ENCODE measurements at regions not wholly inside any gene's neighbourhood (a gene's known extent, or its start where the extent isn't known, plus 50 kb on each side); places are given as distances from the start of the nearest gene placed in this dataset.

DNA sequence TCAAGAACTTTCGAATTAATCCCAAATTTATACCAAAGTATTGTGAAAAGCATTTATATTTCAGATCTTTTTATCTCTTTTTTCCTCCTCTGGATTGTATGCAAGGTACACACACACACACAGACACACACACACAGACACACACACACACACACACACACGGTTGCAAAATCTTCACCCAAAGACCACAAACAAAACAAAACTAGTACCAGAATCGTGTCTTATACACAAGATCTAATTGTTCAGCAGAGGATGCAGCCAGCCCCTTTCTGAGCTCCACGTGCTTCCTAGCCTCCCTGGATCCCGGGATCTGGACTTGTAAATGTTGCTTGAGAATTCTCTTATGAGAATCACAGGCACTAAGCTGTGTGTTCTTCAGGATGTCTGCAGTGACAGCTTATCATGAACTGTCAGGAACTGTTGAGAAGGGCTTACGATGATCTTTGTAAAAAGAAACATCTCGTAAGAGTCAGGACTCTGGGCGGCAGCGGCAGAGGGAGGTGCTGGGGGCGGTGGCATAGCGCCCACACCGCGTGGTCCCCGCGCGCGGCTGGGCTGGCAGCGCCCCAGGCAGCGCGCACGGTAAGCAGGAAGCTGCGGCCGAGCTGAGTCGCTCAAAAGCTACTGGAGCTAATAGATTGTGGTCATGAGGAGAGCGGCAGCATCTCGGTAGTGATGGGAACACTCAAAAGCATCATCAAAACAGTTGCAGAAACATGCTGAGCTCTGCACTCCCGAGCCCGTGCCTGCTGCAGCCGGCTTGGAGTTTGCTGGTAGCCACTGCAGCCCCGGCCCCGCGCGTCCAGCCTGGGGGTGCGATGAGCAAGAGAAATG is 277.6 kb downstream of the GATA3 start (continued):
- TF ChIP-seq JUN (IDR thresholded peaks at IDR 0.05): no peak
- no peak for TF ChIP-seq KDM1A (IDR thresholded peaks at IDR 0.05; ENCODE audit: low read depth)
- no peak for TF ChIP-seq FOXS1 (CRISPR knock-in tag; IDR thresholded peaks at IDR 0.05)
- TF ChIP-seq CHD4 (IDR thresholded peaks at IDR 0.05; ENCODE audit: borderline replicate concordance): no peak
- TF ChIP-seq HOXA7 (CRISPR knock-in tag; IDR thresholded peaks at IDR 0.05): no peak
- no peak for TF ChIP-seq RNF2 (IDR thresholded peaks at IDR 0.05; ENCODE audit: borderline replicate concordance, low read depth)
- no peak for TF ChIP-seq RCOR1 (IDR thresholded peaks at IDR 0.05; ENCODE audit: low read depth, low read length)
- TF ChIP-seq PHF8 (IDR thresholded peaks at IDR 0.05; ENCODE audit: borderline replicate concordance, low read depth): no peak
- 0 out of 5 replicates have a peak, but pooled peaks of 1 of the 2 experiments have one; percentile 18 for TF ChIP-seq RAD21 (conservative IDR thresholded peaks at IDR 0.05 in 1 of 2, IDR thresholded peaks at IDR 0.05 in 1 of 2)
- TF ChIP-seq NFE2L2 (conservative IDR thresholded peaks at IDR 0.05; ENCODE audit: low read length): no peak
- no peak for TF ChIP-seq HOXB13 (CRISPR knock-in tag; IDR thresholded peaks at IDR 0.05; ENCODE audit: low read depth)
- TF ChIP-seq HOXB5 (CRISPR knock-in tag; IDR thresholded peaks at IDR 0.05): no peak
- no peak for TF ChIP-seq FOSL2 (IDR thresholded peaks at IDR 0.05)
- TF ChIP-seq FOSL2 (CRISPR knock-in tag; IDR thresholded peaks at IDR 0.05): no peak
- TF ChIP-seq TP53 (CRISPR knock-in tag; IDR thresholded peaks at IDR 0.05): no peak
- TF ChIP-seq NPAS2 (CRISPR knock-in tag; IDR thresholded peaks at IDR 0.05; ENCODE audit: borderline replicate concordance): no peak
- TF ChIP-seq, protein P1, sequence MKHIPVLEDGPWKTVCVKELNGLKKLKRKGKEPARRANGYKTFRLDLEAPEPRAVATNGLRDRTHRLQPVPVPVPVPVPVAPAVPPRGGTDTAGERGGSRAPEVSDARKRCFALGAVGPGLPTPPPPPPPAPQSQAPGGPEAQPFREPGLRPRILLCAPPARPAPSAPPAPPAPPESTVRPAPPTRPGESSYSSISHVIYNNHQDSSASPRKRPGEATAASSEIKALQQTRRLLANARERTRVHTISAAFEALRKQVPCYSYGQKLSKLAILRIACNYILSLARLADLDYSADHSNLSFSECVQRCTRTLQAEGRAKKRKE (CRISPR knock-in tag; IDR thresholded peaks at IDR 0.05; ENCODE audit: low read depth): no peak
- no peak for TF ChIP-seq KDM5A (IDR thresholded peaks at IDR 0.05)
- TF ChIP-seq ZNF302 (CRISPR knock-in tag; IDR thresholded peaks at IDR 0.05): no peak
- TF ChIP-seq SMC3 (IDR thresholded peaks at IDR 0.05): peak; percentile 25; the same call in 1 of the 3 replicates
- TF ChIP-seq FOSB (CRISPR knock-in tag; IDR thresholded peaks at IDR 0.05): no peak
- TF ChIP-seq RFX5 (IDR thresholded peaks at IDR 0.05): no peak
- TF ChIP-seq EHMT2 (IDR thresholded peaks at IDR 0.05; ENCODE audit: low read depth): no peak
- TF ChIP-seq, protein P2, sequence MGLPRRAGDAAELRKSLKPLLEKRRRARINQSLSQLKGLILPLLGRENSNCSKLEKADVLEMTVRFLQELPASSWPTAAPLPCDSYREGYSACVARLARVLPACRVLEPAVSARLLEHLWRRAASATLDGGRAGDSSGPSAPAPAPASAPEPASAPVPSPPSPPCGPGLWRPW (IDR thresholded peaks at IDR 0.05): no peak
- no peak for TF ChIP-seq ZSCAN20 (CRISPR knock-in tag; IDR thresholded peaks at IDR 0.05)
- TF ChIP-seq CBX8 (IDR thresholded peaks at IDR 0.05): no peak
- 0 out of 2 replicates have a peak, but pooled peaks have one; percentile 4 for TF ChIP-seq POLR2A (IDR thresholded peaks at IDR 0.05; ENCODE audit: low read length)
- peak; percentile 85 for TF ChIP-seq MAFK (IDR thresholded peaks at IDR 0.05; ENCODE audit: partially characterized antibody)
- TF ChIP-seq TFCP2L1 (CRISPR knock-in tag; IDR thresholded peaks at IDR 0.05): no peak
- TF ChIP-seq ESRRA (IDR thresholded peaks at IDR 0.05; ENCODE audit: borderline replicate concordance, low read length): no peak
- TF ChIP-seq, protein P3, sequence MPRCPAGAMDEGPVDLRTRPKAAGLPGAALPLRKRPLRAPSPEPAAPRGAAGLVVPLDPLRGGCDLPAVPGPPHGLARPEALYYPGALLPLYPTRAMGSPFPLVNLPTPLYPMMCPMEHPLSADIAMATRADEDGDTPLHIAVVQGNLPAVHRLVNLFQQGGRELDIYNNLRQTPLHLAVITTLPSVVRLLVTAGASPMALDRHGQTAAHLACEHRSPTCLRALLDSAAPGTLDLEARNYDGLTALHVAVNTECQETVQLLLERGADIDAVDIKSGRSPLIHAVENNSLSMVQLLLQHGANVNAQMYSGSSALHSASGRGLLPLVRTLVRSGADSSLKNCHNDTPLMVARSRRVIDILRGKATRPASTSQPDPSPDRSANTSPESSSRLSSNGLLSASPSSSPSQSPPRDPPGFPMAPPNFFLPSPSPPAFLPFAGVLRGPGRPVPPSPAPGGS (IDR thresholded peaks at IDR 0.05): no peak
- TF ChIP-seq, protein P4, sequence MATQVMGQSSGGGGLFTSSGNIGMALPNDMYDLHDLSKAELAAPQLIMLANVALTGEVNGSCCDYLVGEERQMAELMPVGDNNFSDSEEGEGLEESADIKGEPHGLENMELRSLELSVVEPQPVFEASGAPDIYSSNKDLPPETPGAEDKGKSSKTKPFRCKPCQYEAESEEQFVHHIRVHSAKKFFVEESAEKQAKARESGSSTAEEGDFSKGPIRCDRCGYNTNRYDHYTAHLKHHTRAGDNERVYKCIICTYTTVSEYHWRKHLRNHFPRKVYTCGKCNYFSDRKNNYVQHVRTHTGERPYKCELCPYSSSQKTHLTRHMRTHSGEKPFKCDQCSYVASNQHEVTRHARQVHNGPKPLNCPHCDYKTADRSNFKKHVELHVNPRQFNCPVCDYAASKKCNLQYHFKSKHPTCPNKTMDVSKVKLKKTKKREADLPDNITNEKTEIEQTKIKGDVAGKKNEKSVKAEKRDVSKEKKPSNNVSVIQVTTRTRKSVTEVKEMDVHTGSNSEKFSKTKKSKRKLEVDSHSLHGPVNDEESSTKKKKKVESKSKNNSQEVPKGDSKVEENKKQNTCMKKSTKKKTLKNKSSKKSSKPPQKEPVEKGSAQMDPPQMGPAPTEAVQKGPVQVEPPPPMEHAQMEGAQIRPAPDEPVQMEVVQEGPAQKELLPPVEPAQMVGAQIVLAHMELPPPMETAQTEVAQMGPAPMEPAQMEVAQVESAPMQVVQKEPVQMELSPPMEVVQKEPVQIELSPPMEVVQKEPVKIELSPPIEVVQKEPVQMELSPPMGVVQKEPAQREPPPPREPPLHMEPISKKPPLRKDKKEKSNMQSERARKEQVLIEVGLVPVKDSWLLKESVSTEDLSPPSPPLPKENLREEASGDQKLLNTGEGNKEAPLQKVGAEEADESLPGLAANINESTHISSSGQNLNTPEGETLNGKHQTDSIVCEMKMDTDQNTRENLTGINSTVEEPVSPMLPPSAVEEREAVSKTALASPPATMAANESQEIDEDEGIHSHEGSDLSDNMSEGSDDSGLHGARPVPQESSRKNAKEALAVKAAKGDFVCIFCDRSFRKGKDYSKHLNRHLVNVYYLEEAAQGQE (IDR thresholded peaks at IDR 0.05): no peak
- TF ChIP-seq, protein P5, sequence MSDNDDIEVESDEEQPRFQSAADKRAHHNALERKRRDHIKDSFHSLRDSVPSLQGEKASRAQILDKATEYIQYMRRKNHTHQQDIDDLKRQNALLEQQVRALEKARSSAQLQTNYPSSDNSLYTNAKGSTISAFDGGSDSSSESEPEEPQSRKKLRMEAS (IDR thresholded peaks at IDR 0.05): peak; percentile 95
